WTC11 (cell line): ENCODE measurements at regions not wholly inside any gene's neighbourhood (a gene's known extent, or its start where the extent isn't known, plus 50 kb on each side); places are given as distances from the start of the nearest gene placed in this dataset.

Experiments used
- ATF2 ChIP-seq: sonication (generic); formaldehyde crosslinking; IDR thresholded peaks from 2 replicates; pipeline ENCODE4 v1.8.1; 2022; ENCODE audit warnings: low read depth, missing genetic modification reagents, borderline replicate concordance
- CTCF ChIP-seq: fragments of 200-600 bp; IDR thresholded peaks from 2 replicates; pipeline ENCODE4 v1.8.0; 2022; ENCODE audit warnings: antibody characterized with exemption
- FOXP4 ChIP-seq: sonication (generic); formaldehyde crosslinking; IDR thresholded peaks from 2 replicates; pipeline ENCODE4 v1.8.0; 2022; ENCODE audit warnings: mild to moderate bottlenecking, missing genetic modification reagents
- SP1 ChIP-seq: sonication (generic); formaldehyde crosslinking; conservative IDR thresholded peaks from 2 replicates; pipeline ENCODE4 v1.8.1; 2022; ENCODE audit warnings: missing genetic modification reagents
- ZNF138 ChIP-seq: sonication (generic); formaldehyde crosslinking; conservative IDR thresholded peaks from 2 replicates; pipeline ENCODE4 v1.8.1; 2022; ENCODE audit warnings: mild to moderate bottlenecking, moderate library complexity, missing genetic modification reagents
- ZNF423 ChIP-seq: fragments of 250-450 bp; sonication (Bioruptor Pico); IDR thresholded peaks from 2 replicates; pipeline ENCODE4 v2.1.2; 2022; ENCODE audit warnings: mild to moderate bottlenecking, moderate library complexity

- no peak for TF ChIP-seq ZNF423
- TF ChIP-seq CTCF: no peak
- TF ChIP-seq SP1: no peak
- TF ChIP-seq ATF2: no peak
- TF ChIP-seq FOXP4: no peak
- TF ChIP-seq ZNF138: no peak
Measured at GRCh38 chr5:5046680-5047502, 93.2 kb upstream of the ADAMTS16 start.
